H9 (cell line): ENCODE measurements at regions not wholly inside any gene's neighbourhood (a gene's known extent, or its start where the extent isn't known, plus 50 kb on each side); places are given as distances from the start of the nearest gene placed in this dataset.

Source experiments
- DNase-seq: peaks from one replicate; pipeline ENCODE4 v3.0.0-alpha.2; 2017
- H2AFZ ChIP-seq: one replicate; pipeline ENCODE4 v1.6.1; 2013; ENCODE audit warnings: mild to moderate bottlenecking, low read length, control low read depth, moderate library complexity
- H2AK5ac ChIP-seq: 2 replicates; pipeline ENCODE4 v1.6.1; 2013; ENCODE audit warnings: low read length, control low read depth, mixed read lengths; ENCODE audit not compliant: insufficient read length
- H2BK120ac ChIP-seq: one replicate; pipeline ENCODE4 v1.6.1; 2013; ENCODE audit warnings: low read depth, mild to moderate bottlenecking, low read length, control low read depth, inconsistent platforms; ENCODE audit not compliant: poor library complexity, severe bottlenecking
- H2BK12ac ChIP-seq: 2 replicates; pipeline ENCODE4 v1.6.1; 2013; ENCODE audit warnings: low read length, control low read depth, mixed read lengths, low read depth; ENCODE audit not compliant: insufficient read length
- H2BK15ac ChIP-seq: 2 replicates; pipeline ENCODE4 v1.6.1; 2013; ENCODE audit warnings: low read depth, low read length, control low read depth
- H2BK20ac ChIP-seq: one replicate; pipeline ENCODE4 v1.6.1; 2013; ENCODE audit warnings: low read depth, mild to moderate bottlenecking, low read length, control low read depth, inconsistent platforms; ENCODE audit not compliant: poor library complexity, severe bottlenecking
- H2BK5ac ChIP-seq: 2 replicates; pipeline ENCODE4 v1.6.1; 2013; ENCODE audit warnings: low read length, control low read depth, mixed read lengths; ENCODE audit not compliant: insufficient read length
- H3K14ac ChIP-seq: 2 replicates; pipeline ENCODE4 v1.6.1; 2013; ENCODE audit warnings: low read length, control low read depth; ENCODE audit not compliant: insufficient read depth
- H3K18ac ChIP-seq: 2 replicates; pipeline ENCODE4 v1.6.1; 2013; ENCODE audit warnings: low read depth, mild to moderate bottlenecking, mixed read lengths, low read length, control low read depth; ENCODE audit not compliant: insufficient read length
- H3K23ac ChIP-seq: 2 replicates; pipeline ENCODE4 v1.6.1; 2013; ENCODE audit warnings: low read length, control low read depth, mixed read lengths, low read depth; ENCODE audit not compliant: insufficient read length
- H3K23me2 ChIP-seq: 2 replicates; pipeline ENCODE4 v1.6.1; 2013; ENCODE audit warnings: low read depth, mild to moderate bottlenecking, mixed read lengths, low read length, control low read depth; ENCODE audit not compliant: insufficient read length, poor library complexity, severe bottlenecking
- H3K27ac ChIP-seq: 2 replicates; pipeline ENCODE4 v1.5.1; 2013; ENCODE audit warnings: low read length, control low read depth, mixed read lengths, low read depth; ENCODE audit not compliant: insufficient read length
- H3K27me3 ChIP-seq: 2 replicates; pipeline ENCODE4 v1.6.1; 2013; ENCODE audit warnings: low read length, control low read depth, inconsistent platforms; ENCODE audit not compliant: insufficient read depth
- H3K4ac ChIP-seq: 2 replicates; pipeline ENCODE4 v1.6.1; 2013; ENCODE audit warnings: low read depth, mild to moderate bottlenecking, control low read depth, inconsistent platforms, low read length, moderate library complexity
- H3K4me1 ChIP-seq: 2 replicates; pipeline ENCODE4 v1.6.1; 2013; ENCODE audit warnings: low read length, control low read depth, inconsistent platforms; ENCODE audit not compliant: insufficient read depth
- H3K4me2 ChIP-seq: 2 replicates; pipeline ENCODE4 v1.6.1; 2013; ENCODE audit warnings: low read length, control low read depth, mixed read lengths; ENCODE audit not compliant: insufficient read length, insufficient read depth
- H3K56ac ChIP-seq: 2 replicates; pipeline ENCODE4 v1.6.1; 2013; ENCODE audit warnings: low read depth, mild to moderate bottlenecking, mixed read lengths, low read length, control low read depth; ENCODE audit not compliant: insufficient read length
- H3K79me1 ChIP-seq: 2 replicates; pipeline ENCODE4 v1.6.1; 2013; ENCODE audit warnings: low read depth, mild to moderate bottlenecking, moderate library complexity, low read length, control low read depth, inconsistent platforms; ENCODE audit not compliant: insufficient read depth, poor library complexity, severe bottlenecking
- H3K79me2 ChIP-seq: 2 replicates; pipeline ENCODE4 v1.6.1; 2013; ENCODE audit warnings: low read length, control low read depth, inconsistent platforms; ENCODE audit not compliant: insufficient read depth
- H3K9ac ChIP-seq: 2 replicates; pipeline ENCODE4 v1.6.1; 2013; ENCODE audit warnings: low read length, control low read depth, mixed read lengths; ENCODE audit not compliant: insufficient read length; ENCODE audit errors: extremely low read depth
- H3K9me3 ChIP-seq: one replicate; pipeline ENCODE4 v1.6.1; 2013; ENCODE audit warnings: low read depth, low read length, inconsistent platforms; ENCODE audit not compliant: control insufficient read depth
- H3T11ph ChIP-seq: one replicate; pipeline ENCODE4 v1.6.1; 2013; ENCODE audit warnings: mild to moderate bottlenecking, low read length, control low read depth, inconsistent platforms
- H4K20me1 ChIP-seq: one replicate; pipeline ENCODE4 v1.6.1; 2013; ENCODE audit not compliant: control insufficient read depth, insufficient read length, insufficient read depth
- H4K5ac ChIP-seq: 2 replicates; pipeline ENCODE4 v1.6.1; 2013; ENCODE audit warnings: low read depth, mild to moderate bottlenecking, mixed read lengths, low read length, control low read depth; ENCODE audit not compliant: insufficient read length
- H4K8ac ChIP-seq: replicated peaks from 2 replicates; pipeline ENCODE4 v1.6.1; 2013; ENCODE audit warnings: low read length, control low read depth, mixed read lengths, low read depth; ENCODE audit not compliant: insufficient read length
- H4K91ac ChIP-seq: 2 replicates; pipeline ENCODE4 v1.6.1; 2013; ENCODE audit warnings: low read depth, mild to moderate bottlenecking, moderate library complexity, mixed read lengths, low read length, control low read depth; ENCODE audit not compliant: insufficient read length
- H3K27ac Mint-ChIP-seq, 3 experiments: 2 replicates in 2 of 3; 3 replicates in 1 of 3; pipeline ENCODE4 v1.8.0; 2020 to 2021; ENCODE audit warnings: mixed read lengths in 3 of 3, mild to moderate bottlenecking in 1 of 3, moderate library complexity in 1 of 3
- H3K27me3 Mint-ChIP-seq: 2 replicates; pipeline ENCODE4 v1.8.0; 2021; ENCODE audit warnings: low read depth, mild to moderate bottlenecking, moderate library complexity, mixed read lengths
- H3K36me3 Mint-ChIP-seq, 3 experiments: 2 replicates in 2 of 3; 3 replicates in 1 of 3; pipeline ENCODE4 v1.8.0; 2020 to 2021; ENCODE audit warnings: low read depth in 3 of 3, mixed read lengths in 3 of 3; ENCODE audit not compliant: insufficient read depth in 1 of 3
- H3K4me1 Mint-ChIP-seq, 2 experiments: 2 replicates each; pipeline ENCODE4 v1.8.0; 2020; ENCODE audit warnings: mixed read lengths in 2 of 2
- H3K4me3 Mint-ChIP-seq, 2 experiments: 2 replicates in 1 of 2; 3 replicates in 1 of 2; pipeline ENCODE4 v1.8.0; 2020 to 2021; ENCODE audit warnings: mild to moderate bottlenecking in 2 of 2, mixed read lengths in 2 of 2, moderate library complexity in 1 of 2
- H3K9me3 Mint-ChIP-seq, 2 experiments: 2 replicates in 1 of 2; 3 replicates in 1 of 2; pipeline ENCODE4 v1.8.0; 2020; ENCODE audit warnings: mild to moderate bottlenecking in 2 of 2, mixed read lengths in 2 of 2, moderate library complexity in 1 of 2
- WGBS: extraction: QIAGEN DNeasy Blood & Tissue Kit; methylation state at CpG from one replicate; pipeline ENCODE4 v1.1.7; 2013; ENCODE audit warnings: missing lambda C conversion rate, low lambda C conversion rate, mixed read lengths; ENCODE audit not compliant: insufficient read length; ENCODE audit errors: extremely low coverage; 5-methylcytosine and 5-hydroxymethylcytosine counted together
- TF ChIP-seq, protein P1 (sequence below): fragments of 200-600 bp; sonication (generic); conservative IDR thresholded peaks from 3 replicates; pipeline ENCODE4 v1.8.0; 2021; ENCODE audit warnings: antibody characterized with exemption, mild to moderate bottlenecking

DNA sequence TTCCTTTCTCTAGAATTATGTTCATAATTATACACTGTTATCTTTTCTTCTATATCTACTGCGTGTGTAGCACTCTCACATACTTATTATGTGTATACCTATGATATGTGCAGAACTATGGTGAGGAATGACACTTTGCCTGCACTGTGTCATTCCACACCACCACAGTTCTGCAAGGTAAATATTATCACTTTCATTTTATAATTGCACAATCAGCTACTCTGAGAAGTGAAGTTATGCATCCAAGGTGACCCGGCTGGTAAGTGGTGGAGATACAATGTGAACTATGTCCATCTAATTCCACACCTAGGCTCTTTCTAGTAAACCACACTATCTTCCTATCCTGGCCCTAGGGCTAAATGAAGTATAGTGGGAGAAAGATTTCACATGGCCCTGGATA lies 170.1 kb upstream of the ATP10B start:
- H3K27ac Mint-ChIP-seq: no peak overlapping the region
- no CpG with 5 or more reads among the region's 2 CpGs for WGBS

More for the DNA sequence above, 170.1 kb upstream of the ATP10B start:
- Histone ChIP-seq H4K8ac (no peak overlapping the region), H2BK5ac (no peak overlapping the region), H3T11ph (no peak overlapping the region), H3K79me1 (no peaks in the 10 kb centered on the region), H3K56ac (no peak overlapping the region), H3K9me3 (no peaks in the 10 kb centered on the region), H3K27ac (no peak overlapping the region), H3K14ac (no peak overlapping the region), H2BK15ac (no peak overlapping the region), H2BK120ac (no peak overlapping the region), H2AFZ (no peak overlapping the region), H3K23me2 (no peaks in the 10 kb centered on the region), H4K20me1 (no peaks in the 10 kb centered on the region), H3K4me1 (no peaks in the 10 kb centered on the region), H2BK20ac (no peak overlapping the region), H2BK12ac (no peak overlapping the region), H2AK5ac (no peak overlapping the region), H3K18ac (no peak overlapping the region), H4K5ac (no peak overlapping the region), H3K9ac (no peak overlapping the region), H3K79me2 (no peaks in the 10 kb centered on the region), H4K91ac (no peak overlapping the region), H3K4me2 (no peak overlapping the region), H3K23ac (no peak overlapping the region), H3K4ac (no peak overlapping the region), H3K27me3 (no peaks in the 10 kb centered on the region)
- DNase-seq: no peak
- no peak overlapping the region for H3K4me3 Mint-ChIP-seq
- no peaks in the 10 kb centered on the region for H3K9me3 Mint-ChIP-seq
- no peaks in the 10 kb centered on the region for H3K27me3 Mint-ChIP-seq
- TF ChIP-seq, protein P1, sequence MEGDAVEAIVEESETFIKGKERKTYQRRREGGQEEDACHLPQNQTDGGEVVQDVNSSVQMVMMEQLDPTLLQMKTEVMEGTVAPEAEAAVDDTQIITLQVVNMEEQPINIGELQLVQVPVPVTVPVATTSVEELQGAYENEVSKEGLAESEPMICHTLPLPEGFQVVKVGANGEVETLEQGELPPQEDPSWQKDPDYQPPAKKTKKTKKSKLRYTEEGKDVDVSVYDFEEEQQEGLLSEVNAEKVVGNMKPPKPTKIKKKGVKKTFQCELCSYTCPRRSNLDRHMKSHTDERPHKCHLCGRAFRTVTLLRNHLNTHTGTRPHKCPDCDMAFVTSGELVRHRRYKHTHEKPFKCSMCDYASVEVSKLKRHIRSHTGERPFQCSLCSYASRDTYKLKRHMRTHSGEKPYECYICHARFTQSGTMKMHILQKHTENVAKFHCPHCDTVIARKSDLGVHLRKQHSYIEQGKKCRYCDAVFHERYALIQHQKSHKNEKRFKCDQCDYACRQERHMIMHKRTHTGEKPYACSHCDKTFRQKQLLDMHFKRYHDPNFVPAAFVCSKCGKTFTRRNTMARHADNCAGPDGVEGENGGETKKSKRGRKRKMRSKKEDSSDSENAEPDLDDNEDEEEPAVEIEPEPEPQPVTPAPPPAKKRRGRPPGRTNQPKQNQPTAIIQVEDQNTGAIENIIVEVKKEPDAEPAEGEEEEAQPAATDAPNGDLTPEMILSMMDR: no peak
- H3K36me3 Mint-ChIP-seq: no peaks in the 10 kb centered on the region; a peak in 1 of 7 replicates
- no peaks in the 10 kb centered on the region for H3K4me1 Mint-ChIP-seq
